Stimulated activated CD4-positive, alpha-beta T cell treated with anti-CD3 and anti-CD28 coated beads, TNF-alpha, amount 100 ng/mL, for 24 hours (primary cell): ENCODE measurements at regions not wholly inside any gene's neighbourhood (a gene's known extent, or its start where the extent isn't known, plus 50 kb on each side); places are given as distances from the start of the nearest gene placed in this dataset.

Source experiments
- DNase-seq, 3 experiments: peaks; one replicate each; pipeline ENCODE4 v3.0.0-alpha.2; 2020; ENCODE audit warnings: low read depth in 3 of 3

DNA sequence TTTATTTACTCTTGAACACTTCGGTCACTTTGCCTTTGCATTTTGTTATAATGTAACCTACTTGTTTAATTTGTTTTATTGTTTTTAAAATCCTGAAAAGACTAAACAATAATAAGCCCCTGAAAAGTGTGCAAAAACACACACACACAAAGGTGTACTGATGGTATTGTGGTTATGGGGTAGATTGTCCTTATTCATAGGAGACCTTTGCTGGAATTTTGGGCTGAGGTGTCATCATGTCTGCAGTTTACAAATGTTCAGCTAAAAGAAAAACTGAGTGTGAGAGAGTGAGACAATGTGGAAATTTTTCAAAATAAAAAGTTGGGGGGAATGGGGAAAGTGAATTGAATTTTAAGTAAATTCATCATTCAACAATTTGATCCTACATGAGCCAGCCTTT, 174.9 kb downstream of the QDPR start:
- DNase-seq, result no peak

- DNase-seq, result peak; percentile 47 to 77 (median 57)
Measured at GRCh38 chr4:17336524-17336961, 175.3 kb downstream of the QDPR start.

DNA sequence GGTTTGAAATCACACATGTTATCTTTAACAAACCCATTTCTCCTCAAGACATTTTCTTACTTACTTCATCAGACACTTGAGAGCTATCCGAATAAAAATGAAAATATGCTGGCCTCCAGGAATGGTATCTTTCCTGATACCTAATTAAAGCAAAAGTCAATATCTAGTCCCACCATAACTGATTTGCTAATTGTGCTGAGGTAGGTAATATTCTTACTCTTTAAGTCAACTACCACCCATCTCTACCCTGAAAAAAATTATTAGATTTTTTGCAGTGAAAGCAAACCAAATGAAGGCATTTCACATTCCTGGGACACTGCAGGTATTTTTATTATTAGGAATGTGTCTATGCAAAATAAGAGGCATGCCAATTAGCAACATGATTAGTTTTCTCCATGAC, 175.8 kb downstream of the QDPR start:
- no peak for DNase-seq

- no peak for DNase-seq
Measured at GRCh38 chr4:17335371-17335770, 176.5 kb downstream of the QDPR start.

DNA sequence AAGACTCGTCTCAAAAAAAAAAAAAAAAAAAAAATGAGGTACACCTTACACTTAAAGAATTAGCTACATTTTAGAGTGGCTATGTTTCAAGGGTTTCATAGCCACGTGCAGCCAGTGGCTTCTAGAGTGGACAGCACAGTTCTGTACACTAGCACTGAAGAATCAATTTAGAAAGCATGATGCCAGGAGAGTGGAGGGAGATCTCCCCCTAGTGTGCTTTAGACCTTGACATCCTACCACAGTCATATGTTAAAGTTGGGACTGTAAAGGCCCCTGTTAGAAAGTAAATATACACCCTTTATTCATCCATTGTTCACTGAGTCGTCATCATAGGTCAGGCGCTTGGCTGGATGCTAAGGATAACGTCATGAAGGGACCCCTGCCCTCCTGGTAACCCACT, 179.4 kb downstream of the QDPR start:
- DNase-seq, result no peak

GRCh38 chr4:17329046-17329445, 182.8 kb downstream of the QDPR start:
- DNase-seq, result no peak

- no peak for DNase-seq
Measured at GRCh38 chr4:17328141-17328815, 183.6 kb downstream of the QDPR start.

DNA sequence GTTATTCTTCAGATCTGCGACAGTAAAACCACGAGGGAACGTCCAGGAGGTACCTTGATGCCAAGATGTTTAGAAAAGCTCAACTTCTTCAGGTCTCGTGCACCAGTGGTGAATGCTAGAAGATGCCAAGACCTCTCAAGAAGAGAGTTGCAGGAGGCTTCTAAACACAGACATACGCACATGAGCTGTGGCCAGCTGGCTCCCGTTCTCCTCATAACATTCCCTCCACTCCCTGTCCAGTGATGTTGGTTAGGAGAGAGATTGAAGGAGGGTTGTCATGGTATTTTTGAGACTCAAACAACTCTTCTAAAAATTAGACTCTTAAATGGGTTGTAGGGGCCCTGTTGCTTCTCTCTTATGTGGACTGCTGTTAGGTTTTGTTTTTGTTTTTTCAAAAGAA, 184.3 kb downstream of the QDPR start:
- no peak for DNase-seq

DNA sequence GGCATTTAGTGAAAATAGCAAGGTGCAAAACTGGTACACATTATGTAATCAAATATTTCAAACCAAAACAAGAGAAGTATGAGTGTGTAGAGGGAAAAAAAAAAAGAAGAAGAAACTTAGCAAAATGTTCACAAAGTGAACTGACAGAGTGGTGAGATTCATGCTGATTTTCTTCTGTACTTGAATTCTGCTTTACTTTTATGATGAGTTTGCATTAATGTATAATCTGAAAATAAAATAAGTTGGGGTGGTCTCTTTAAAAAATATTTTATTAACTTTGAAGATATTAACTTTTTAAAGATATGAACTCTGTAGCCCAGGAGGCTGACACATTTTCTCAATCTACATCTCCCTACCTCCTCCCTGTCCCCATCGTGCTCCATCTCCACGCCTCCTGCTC, 185.1 kb downstream of the QDPR start:
- no peak for DNase-seq

DNA sequence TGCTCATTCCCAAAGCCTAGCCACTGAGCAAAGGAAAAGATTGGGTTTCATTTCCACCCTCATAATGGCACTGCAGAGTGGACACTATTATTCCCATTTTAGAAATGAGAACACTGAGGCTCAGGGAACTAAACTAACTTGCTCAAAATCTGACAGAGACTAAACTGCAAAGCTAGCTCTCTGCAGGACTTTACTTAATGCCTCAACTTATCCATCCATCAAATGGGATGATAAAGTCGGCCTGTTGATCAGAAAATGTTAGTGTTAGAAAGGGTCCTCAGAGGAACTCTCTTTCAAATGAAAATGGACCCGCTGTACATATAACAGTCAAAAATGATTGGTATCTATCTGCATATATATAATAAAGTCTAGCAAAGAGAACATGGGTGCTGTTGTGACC, 186.8 kb downstream of the QDPR start:
- no peak for DNase-seq

DNA sequence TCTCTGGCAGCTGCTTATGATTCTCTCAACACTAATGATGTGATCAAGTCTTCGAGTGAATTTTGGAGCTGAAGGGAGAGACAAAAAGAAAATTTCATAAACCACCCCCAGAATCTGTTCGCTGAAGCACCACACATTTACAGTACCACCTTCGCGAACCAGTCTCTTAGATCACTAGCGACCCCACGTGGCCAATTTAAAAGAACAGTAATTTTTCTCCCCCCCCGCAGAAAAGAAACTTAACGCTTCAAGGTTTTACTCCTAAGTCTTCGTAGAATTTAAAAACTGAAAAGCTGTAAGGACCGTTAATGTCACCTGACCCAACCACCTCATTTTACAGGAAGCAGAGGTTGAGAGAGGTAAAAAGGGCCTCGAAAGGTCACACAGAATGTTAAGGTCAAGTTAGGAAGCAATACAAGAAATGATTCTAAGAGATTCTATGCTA, 187.5 kb downstream of the QDPR start:
- peak; percentile 11 to 35 (median 27) for DNase-seq

GRCh38 chr4:17323554-17324385, 188.1 kb downstream of the QDPR start:
- no peak for DNase-seq

GRCh38 chr4:17322514-17322913, 189.4 kb downstream of the QDPR start:
- DNase-seq, result no peak

GRCh38 chr4:17320046-17320445, 191.8 kb downstream of the QDPR start:
- DNase-seq, result no peak

GRCh38 chr4:17317526-17317925, 194.4 kb downstream of the QDPR start:
- no peak for DNase-seq

- DNase-seq, result no peak
Measured at GRCh38 chr4:17316566-17316965, 195.3 kb downstream of the QDPR start.

DNA sequence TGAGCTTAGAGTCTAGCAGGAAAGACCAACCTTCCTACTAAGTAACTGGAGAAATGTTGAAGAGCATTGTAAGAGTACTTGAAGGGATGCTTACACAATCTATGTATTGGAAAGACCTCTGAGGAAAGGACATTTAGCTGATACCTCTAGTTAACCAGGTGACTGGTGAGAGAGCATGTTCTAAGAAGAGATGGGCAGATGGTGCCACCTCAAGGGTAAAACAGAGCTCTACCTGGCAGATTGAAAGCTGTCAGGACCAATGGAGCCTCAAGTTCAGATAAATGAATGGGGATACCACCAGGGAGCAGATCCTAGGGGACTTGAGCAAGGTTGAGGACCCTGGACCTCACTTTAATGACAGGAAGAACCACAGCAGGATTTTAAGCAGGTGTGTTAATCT, 196.4 kb downstream of the QDPR start:
- DNase-seq, result no peak

DNA sequence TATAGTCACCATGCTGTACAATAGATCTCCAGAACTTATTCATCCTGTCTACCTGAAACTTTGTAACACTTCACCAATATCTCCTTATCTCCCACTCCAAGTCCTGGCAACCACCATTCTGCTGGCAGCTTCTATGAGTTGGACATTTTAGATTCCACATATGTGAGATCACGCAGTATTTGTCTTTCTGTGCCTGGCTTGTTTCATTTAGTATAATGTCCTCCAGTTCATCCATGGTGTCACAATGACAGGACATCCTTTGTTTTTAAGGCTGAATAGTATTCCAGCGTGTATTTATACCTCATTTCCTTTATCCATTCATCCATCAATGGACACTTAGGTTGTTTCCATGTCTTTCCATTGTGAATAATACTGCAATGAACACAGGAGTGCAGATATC, 198.7 kb downstream of the QDPR start:
- no peak for DNase-seq

GRCh38 chr4:17310269-17310652, 201.6 kb downstream of the QDPR start:
- DNase-seq, result no peak

DNA sequence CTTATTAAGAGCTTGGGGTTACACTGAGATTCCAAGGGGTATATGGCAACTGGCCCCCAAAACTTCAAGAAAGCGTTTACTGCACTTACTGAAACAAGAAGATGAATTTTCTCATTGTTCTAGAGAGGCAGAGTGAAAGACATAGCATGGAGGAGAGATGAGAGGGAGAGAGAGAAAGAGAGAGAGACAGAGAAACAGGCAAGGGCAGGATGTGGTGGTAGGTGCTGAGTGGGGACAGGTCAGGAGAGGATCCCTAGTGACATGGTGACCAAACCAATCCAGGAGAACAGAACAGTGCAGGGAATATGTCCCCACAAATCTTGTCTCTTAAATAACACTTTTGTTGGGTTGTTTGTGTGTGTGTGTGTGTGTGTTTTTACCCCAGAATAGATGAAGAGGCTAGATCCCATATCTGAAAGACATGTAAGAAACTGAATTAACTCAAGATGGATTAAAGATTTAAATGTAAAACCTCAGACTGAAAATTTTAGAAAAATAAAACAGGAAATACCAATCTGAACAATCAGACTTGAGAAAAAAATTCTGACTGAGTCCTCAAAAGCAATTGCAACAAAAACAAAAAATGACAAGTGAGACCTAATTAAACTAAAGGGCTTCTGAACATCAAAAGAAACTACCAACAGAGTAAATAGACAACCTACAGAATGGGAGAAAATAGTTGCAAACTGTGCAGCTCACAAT, 202.2 kb downstream of the QDPR start:
- DNase-seq, result no peak

DNA sequence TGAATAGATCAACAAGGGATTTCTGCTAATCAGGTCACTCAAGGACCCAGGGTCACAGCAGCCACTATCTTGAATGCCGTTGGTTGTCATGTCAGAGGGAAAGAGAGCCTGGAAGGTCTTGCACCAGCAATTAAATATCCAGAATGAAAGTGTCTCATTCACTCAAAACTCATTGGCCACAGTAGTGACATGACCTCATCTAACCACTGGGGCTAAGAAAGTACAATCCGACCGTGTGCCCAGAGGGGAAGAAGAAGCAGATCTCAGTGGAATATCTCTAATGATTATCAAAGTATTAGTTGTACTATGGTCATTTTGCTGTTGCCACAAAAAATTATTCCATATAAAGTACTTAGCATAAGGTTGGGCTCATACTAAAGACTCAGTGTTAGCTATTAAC, 210.0 kb downstream of the QDPR start:
- no peak for DNase-seq

DNA sequence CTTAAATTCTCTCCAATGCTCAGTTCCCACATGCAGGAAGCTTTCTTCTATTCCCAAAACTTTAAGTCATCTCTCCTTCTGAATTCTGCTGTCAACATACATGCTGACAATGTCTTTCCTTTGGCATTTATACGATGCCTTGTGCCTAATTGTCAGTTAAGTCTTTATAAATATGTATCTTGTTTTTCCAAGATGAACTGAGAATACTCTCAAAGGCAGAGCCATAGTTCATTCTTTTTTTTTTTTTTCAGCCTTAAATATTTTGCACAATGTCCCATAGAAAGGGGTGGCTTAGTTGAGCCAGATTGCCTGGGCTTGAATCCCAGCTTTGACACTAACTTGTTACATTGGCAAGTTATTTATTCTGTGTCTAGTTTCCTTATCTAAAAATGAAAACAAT, 210.6 kb downstream of the QDPR start:
- DNase-seq, result no peak
